IMR-90 (cell line): ENCODE measurements at regions not wholly inside any gene's neighbourhood (a gene's known extent, or its start where the extent isn't known, plus 50 kb on each side); places are given as distances from the start of the nearest gene placed in this dataset.

Experiments used
- ATAC-seq: fragments of 200-7000 bp; cut with Tn5 transposase; 2 replicates; pipeline ENCODE4 v1.9.1; 2020; ENCODE audit warnings: low read depth, mild to moderate bottlenecking, moderate library complexity
- BruUV-seq: library from RNA; stranded (reverse); fragments of 400-500 nt; replicated peaks from 2 replicates; lab custom pipeline; 2021; lab: Mats Ljungman, UMichigan
- CTCF ChIA-PET: fragments of 300-600 bp; formaldehyde crosslinking; extraction: SDS; loops from one replicate; lab custom pipeline; 2021; ENCODE audit warnings: antibody characterized with exemption; lab: Yijun Ruan, JAX
- POLR2A ChIA-PET: fragments of 300-600 bp; sonication (Branson Sonifier 250); formaldehyde crosslinking; loops from one replicate; lab custom pipeline; 2022; ENCODE audit warnings: antibody characterized with exemption; ENCODE audit not compliant: unreplicated experiment; lab: Charles Lee
- DNase-seq: peaks from one replicate; pipeline ENCODE4 v3.0.0; 2013
- H2AFZ ChIP-seq: replicated peaks from 2 replicates; pipeline ENCODE3; 2013; ENCODE audit warnings: low read length, mild to moderate bottlenecking; ENCODE audit not compliant: poor library complexity
- H2AK5ac ChIP-seq: 2 replicates; pipeline ENCODE4 v1.6.1; 2013; ENCODE audit warnings: low read depth, low read length, inconsistent platforms
- H2AK9ac ChIP-seq: replicated peaks from 2 replicates; pipeline ENCODE3; 2013; ENCODE audit warnings: mild to moderate bottlenecking, low read depth, low read length, moderate library complexity; ENCODE audit not compliant: poor library complexity
- H2BK120ac ChIP-seq: 2 replicates; pipeline ENCODE4 v1.6.1; 2013; ENCODE audit warnings: low read depth, low read length, inconsistent platforms
- H2BK15ac ChIP-seq: 3 replicates; pipeline ENCODE4 v1.6.1; 2013; ENCODE audit warnings: low read depth, low read length, inconsistent platforms
- H2BK20ac ChIP-seq: 2 replicates; pipeline ENCODE4 v1.6.1; 2013; ENCODE audit warnings: low read depth, mild to moderate bottlenecking, inconsistent platforms, low read length, moderate library complexity
- H2BK5ac ChIP-seq: 2 replicates; pipeline ENCODE4 v1.6.1; 2013; ENCODE audit warnings: mild to moderate bottlenecking, low read depth, low read length, inconsistent platforms; ENCODE audit not compliant: poor library complexity, severe bottlenecking
- H3K14ac ChIP-seq: replicated peaks from 2 replicates; pipeline ENCODE4 v1.6.1; 2013; ENCODE audit warnings: low read depth, low read length, inconsistent platforms
- H3K18ac ChIP-seq: 2 replicates; pipeline ENCODE4 v1.6.1; 2013; ENCODE audit warnings: low read depth, low read length, control low read depth
- H3K23ac ChIP-seq: 2 replicates; pipeline ENCODE4 v1.6.1; 2013; ENCODE audit warnings: low read depth, low read length, inconsistent platforms
- H3K27ac ChIP-seq: 2 replicates; pipeline ENCODE4 v1.5.1; 2013; ENCODE audit warnings: mild to moderate bottlenecking, control low read depth, low read length; ENCODE audit not compliant: insufficient read depth
- H3K27me3 ChIP-seq: 2 replicates; pipeline ENCODE4 v1.6.1; 2013; ENCODE audit warnings: low read length; ENCODE audit not compliant: control insufficient read depth, insufficient read depth
- H3K36me3 ChIP-seq: 2 replicates; pipeline ENCODE4 v1.6.1; 2013; ENCODE audit warnings: low read length, mixed read lengths; ENCODE audit not compliant: control insufficient read depth, insufficient read depth
- H3K4ac ChIP-seq: 2 replicates; pipeline ENCODE4 v1.6.1; 2013; ENCODE audit warnings: low read depth, low read length, inconsistent platforms
- H3K4me1 ChIP-seq: 2 replicates; pipeline ENCODE4 v1.6.1; 2013; ENCODE audit warnings: low read length, mixed read lengths; ENCODE audit not compliant: control insufficient read depth, insufficient read depth
- H3K4me2 ChIP-seq: 2 replicates; pipeline ENCODE4 v1.6.1; 2013; ENCODE audit warnings: low read depth, mild to moderate bottlenecking, control low read depth, low read length, moderate library complexity
- H3K4me3 ChIP-seq: 2 replicates; pipeline ENCODE4 v1.5.1; 2013; ENCODE audit warnings: low read depth, mild to moderate bottlenecking, control low read depth, low read length, moderate library complexity; ENCODE audit not compliant: insufficient read depth
- H3K56ac ChIP-seq: 2 replicates; pipeline ENCODE4 v1.6.1; 2013; ENCODE audit warnings: low read length, inconsistent platforms; ENCODE audit not compliant: insufficient read depth; ENCODE audit errors: extremely low read depth
- H3K79me1 ChIP-seq, 2 experiments: 2 replicates each; pipeline ENCODE4 v1.6.1; 2013; ENCODE audit warnings: low read length in 2 of 2, inconsistent platforms in 1 of 2, low read depth in 1 of 2
- H3K9ac ChIP-seq: 2 replicates; pipeline ENCODE4 v1.6.1; 2013; ENCODE audit warnings: low read depth, low read length, control low read depth
- H3K9me1 ChIP-seq: 2 replicates; pipeline ENCODE4 v1.6.1; 2013; ENCODE audit warnings: low read length, inconsistent platforms; ENCODE audit not compliant: insufficient read depth
- H3K9me3 ChIP-seq: 2 replicates; pipeline ENCODE4 v1.6.1; 2013; ENCODE audit warnings: low read length; ENCODE audit not compliant: control insufficient read depth, insufficient read depth
- H4K20me1 ChIP-seq: 2 replicates; pipeline ENCODE4 v1.6.1; 2013; ENCODE audit warnings: low read length, inconsistent platforms; ENCODE audit not compliant: insufficient read depth
- H4K5ac ChIP-seq: 2 replicates; pipeline ENCODE4 v1.6.1; 2013; ENCODE audit warnings: mild to moderate bottlenecking, low read depth, low read length, control low read depth
- H4K8ac ChIP-seq, 2 experiments: 2 replicates each; pipeline ENCODE4 v1.6.1; 2013; ENCODE audit warnings: low read depth in 2 of 2, low read length in 2 of 2, control low read depth in 1 of 2, inconsistent platforms in 1 of 2
- H4K91ac ChIP-seq: 2 replicates; pipeline ENCODE4 v1.6.1; 2013; ENCODE audit warnings: low read depth, low read length, inconsistent platforms; ENCODE audit not compliant: insufficient read depth
- BHLHE40 ChIP-seq: fragments of 150-350 bp; IDR thresholded peaks from 2 replicates; pipeline ENCODE4 v1.6.1; 2016; ENCODE audit warnings: mild to moderate bottlenecking, low read depth, low read length
- CEBPB ChIP-seq: IDR thresholded peaks from 2 replicates; pipeline ENCODE4 v1.6.1; 2012; ENCODE audit warnings: low read depth, low read length, improper control_type of control experiment
- CHD1 ChIP-seq: IDR thresholded peaks from 2 replicates; pipeline ENCODE4 v1.6.1; 2012; ENCODE audit warnings: low read depth, low read length, improper control_type of control experiment
- CTCF ChIP-seq: conservative IDR thresholded peaks from 2 replicates; pipeline ENCODE4 v1.5.1; 2012; ENCODE audit warnings: mild to moderate bottlenecking, low read depth, low read length, improper control_type of control experiment
- ELK1 ChIP-seq: fragments of 150-350 bp; IDR thresholded peaks from 2 replicates; pipeline ENCODE4 v1.6.1; 2016; ENCODE audit warnings: low read depth, mild to moderate bottlenecking, low read length, moderate library complexity, borderline replicate concordance
- FOS ChIP-seq: fragments of 150-350 bp; IDR thresholded peaks from 2 replicates; pipeline ENCODE4 v1.6.1; 2016; ENCODE audit warnings: low read depth, low read length
- MAFK ChIP-seq: IDR thresholded peaks from 2 replicates; pipeline ENCODE4 v1.6.1; 2012; ENCODE audit warnings: low read depth, low read length, improper control_type of control experiment
- MAZ ChIP-seq: IDR thresholded peaks from 2 replicates; pipeline ENCODE4 v1.6.1; 2012; ENCODE audit warnings: low read depth, mild to moderate bottlenecking, low read length, improper control_type of control experiment, moderate library complexity, borderline replicate concordance
- MXI1 ChIP-seq: IDR thresholded peaks from 2 replicates; pipeline ENCODE4 v1.6.1; 2012; ENCODE audit warnings: low read depth, mild to moderate bottlenecking, low read length, moderate library complexity, borderline replicate concordance
- NFE2L2 ChIP-seq: fragments of 150-350 bp; IDR thresholded peaks from 2 replicates; pipeline ENCODE4 v1.6.1; 2016; ENCODE audit warnings: low read depth, mild to moderate bottlenecking, low read length
- POLR2A ChIP-seq: IDR thresholded peaks from 2 replicates; pipeline ENCODE4 v1.6.1; 2012; ENCODE audit warnings: mild to moderate bottlenecking, low read depth, low read length
- RAD21 ChIP-seq: IDR thresholded peaks from 2 replicates; pipeline ENCODE4 v1.6.1; 2012; ENCODE audit warnings: low read length, improper control_type of control experiment
- RCOR1 ChIP-seq: IDR thresholded peaks from 2 replicates; pipeline ENCODE4 v1.6.1; 2012; ENCODE audit warnings: mild to moderate bottlenecking, low read length, improper control_type of control experiment; ENCODE audit not compliant: insufficient replicate concordance
- RFX5 ChIP-seq: IDR thresholded peaks from 2 replicates; pipeline ENCODE4 v1.8.0; 2012; ENCODE audit warnings: low read depth, mild to moderate bottlenecking, low read length, moderate library complexity
- SMC3 ChIP-seq: fragments of 150-350 bp; IDR thresholded peaks from 2 replicates; pipeline ENCODE4 v1.6.1; 2016; ENCODE audit warnings: low read depth, mild to moderate bottlenecking, antibody characterized with exemption, low read length, moderate library complexity
- USF2 ChIP-seq: fragments of 150-350 bp; IDR thresholded peaks from 2 replicates; pipeline ENCODE4 v1.6.1; 2017; ENCODE audit warnings: mild to moderate bottlenecking, antibody characterized with exemption, low read length, low read depth
- WGBS, 2 experiments: methylation state at CpG; one replicate each; pipeline versions ENCODE4 v1.1.5 to v1.1.7; 2013; ENCODE audit warnings: missing lambda C conversion rate in 2 of 2; ENCODE audit not compliant: insufficient read length in 1 of 2; ENCODE audit errors: extremely low coverage in 2 of 2; 5-methylcytosine and 5-hydroxymethylcytosine counted together
- dilution Hi-C: fragments of 300-500 bp; cut with HindIII; formaldehyde crosslinking; loops from one replicate; pipeline ENCODE4 v1.14.3; 2018; ENCODE audit warnings: low sequenced_read_pairs; ENCODE audit not compliant: unreplicated experiment
- in situ Hi-C: fragments of 300-500 bp; cut with MboI; formaldehyde crosslinking; loops from 3 replicates; pipeline ENCODE4 v1.14.3; 2019; ENCODE audit warnings: low sequenced_read_pairs, inconsistent platforms, mixed read lengths
- intact Hi-C: fragments of 100-400 bp; cut with micrococcal nuclease; formaldehyde crosslinking; loops from 2 replicates; pipeline ENCODE4 v1.10.0; 2022

- no peak overlapping the region for H3K4me2 ChIP-seq
- H3K36me3 ChIP-seq, result no peaks in the 10 kb centered on the region
- H3K27ac ChIP-seq, result no peak overlapping the region
- no peaks in the 10 kb centered on the region for H3K27me3 ChIP-seq
- no peak for TF ChIP-seq CTCF
- TF ChIP-seq SMC3, result no peak
- TF ChIP-seq RFX5, result no peak
- TF ChIP-seq RAD21, result no peak
- no peak for TF ChIP-seq USF2
- no peak for TF ChIP-seq POLR2A
- TF ChIP-seq ELK1, result no peak
- TF ChIP-seq CHD1, result no peak
- no peak for TF ChIP-seq FOS
- no peak for TF ChIP-seq NFE2L2
- TF ChIP-seq MAZ, result no peak
- no peak for TF ChIP-seq MAFK
- no peak for TF ChIP-seq CEBPB
- no peak for TF ChIP-seq BHLHE40
- TF ChIP-seq MXI1, result no peak
- no peak for TF ChIP-seq RCOR1
- in situ Hi-C loops (no loop called here), dilution Hi-C loops (no loop called here), intact Hi-C loops (no loop called here)
- no peaks in the 10 kb centered on the region for H3K9me3 ChIP-seq
- H3K4ac ChIP-seq, result no peak overlapping the region
- no peaks in the 10 kb centered on the region for H3K9me1 ChIP-seq
- 60% methylated on average over 1 of the region's 4 CpGs; no CpG with 5 or more reads in 1 of the 2 experiments for WGBS, 2 experiments
- ATAC-seq (no peak), DNase-seq (no peak)
- ChIA-PET CTCF (no interaction called here), POLR2A (no interaction called here)
- no peak overlapping the region for H2BK20ac ChIP-seq
- no peak overlapping the region for H2BK5ac ChIP-seq
- no peak overlapping the region for H2AFZ ChIP-seq
- H4K8ac ChIP-seq, result no peak overlapping the region
- no peak overlapping the region for H3K9ac ChIP-seq
- H3K23ac ChIP-seq, result no peak overlapping the region
- H2AK5ac ChIP-seq, result no peak overlapping the region
- H2BK15ac ChIP-seq, result no peak overlapping the region
- H4K91ac ChIP-seq, result no peak overlapping the region
- H3K14ac ChIP-seq, result no peak overlapping the region
- no peaks in the 10 kb centered on the region for H3K79me1 ChIP-seq
- no peak overlapping the region for H4K5ac ChIP-seq
- no TSS peak for BruUV-seq
- no peaks in the 10 kb centered on the region for H3K4me1 ChIP-seq
- no peak overlapping the region for H2BK120ac ChIP-seq
- no peak overlapping the region for H3K56ac ChIP-seq
- no peak overlapping the region for H3K18ac ChIP-seq
- H2AK9ac ChIP-seq, result no peak overlapping the region
- no peak overlapping the region for H3K4me3 ChIP-seq
- H4K20me1 ChIP-seq, result no peaks in the 10 kb centered on the region
Measured at GRCh38 chr3:17915341-17915740, 172.9 kb upstream of the TBC1D5 start.
